Spleen (tissue), 11 donors: ENCODE measurements at regions not wholly inside any gene's neighbourhood (a gene's known extent, or its start where the extent isn't known, plus 50 kb on each side); places are given as distances from the start of the nearest gene placed in this dataset.

Experiments
- DNase-seq: peaks from one replicate; pipeline ENCODE4 v3.0.0-alpha.2; 2020
- H3K27ac ChIP-seq, 8 donors: fragments of 200-600 bp; sonication (generic) in 7 of 8; 1 replicate in 4 of 8; 2 replicates in 4 of 8; pipeline versions ENCODE4 v1.5.0 to v1.8.0; 2016 to 2021; ENCODE audit warnings: inconsistent platforms in 4 of 8, mild to moderate bottlenecking in 4 of 8, moderate library complexity in 1 of 8
- H3K27me3 ChIP-seq, 7 donors: fragments of 200-600 bp; sonication (generic) in 6 of 7; replicated peaks in 1 of 7; 1 replicate in 4 of 7; 2 replicates in 3 of 7; pipeline versions ENCODE4 v1.5.0 to v1.8.0; 2016 to 2021; ENCODE audit warnings: inconsistent platforms in 3 of 7, mild to moderate bottlenecking in 1 of 7
- H3K36me3 ChIP-seq, 6 donors: fragments of 200-600 bp; sonication (generic) in 5 of 6; 1 replicate in 4 of 6; 2 replicates in 2 of 6; pipeline versions ENCODE4 v1.5.0 to v1.8.0; 2016 to 2021; ENCODE audit warnings: inconsistent platforms in 2 of 6
- H3K4me1 ChIP-seq, 6 donors: fragments of 200-600 bp; sonication (generic) in 5 of 6; 1 replicate in 3 of 6; 2 replicates in 3 of 6; pipeline versions ENCODE4 v1.5.0 to v1.8.0; 2016 to 2021; ENCODE audit warnings: inconsistent platforms in 3 of 6
- H3K4me3 ChIP-seq, 8 donors: fragments of 200-600 bp; sonication (generic) in 7 of 8; 1 replicate in 4 of 8; 2 replicates in 4 of 8; pipeline versions ENCODE4 v1.5.0 to v1.8.0; 2016 to 2021; ENCODE audit warnings: inconsistent platforms in 4 of 8, mild to moderate bottlenecking in 4 of 8, moderate library complexity in 2 of 8
- H3K9me3 ChIP-seq, 8 donors: fragments of 200-600 bp; sonication (generic) in 7 of 8; 1 replicate in 4 of 8; 2 replicates in 4 of 8; pipeline versions ENCODE4 v1.5.0 to v1.8.0; 2016 to 2021; ENCODE audit warnings: inconsistent platforms in 4 of 8
- POLR2A ChIP-seq, 3 donors: fragments of 450-650 bp; IDR thresholded peaks; one replicate each; pipeline ENCODE4 v1.5.1; 2017; ENCODE audit warnings: antibody characterized with exemption in 3 of 3, mild to moderate bottlenecking in 1 of 3
- POLR2AphosphoS5 ChIP-seq, 3 donors: sonication (generic); formaldehyde crosslinking; IDR thresholded peaks; one replicate each; pipeline ENCODE4 v1.5.1; 2017; ENCODE audit warnings: antibody characterized with exemption in 3 of 3
- WGBS, 5 donors: extraction: QIAGEN DNeasy Blood & Tissue Kit in 3 of 5; methylation state at CpG; one replicate each; pipeline versions ENCODE4 v1.1.5 to v1.1.7; 2013 to 2018; 5-methylcytosine and 5-hydroxymethylcytosine counted together
- intact Hi-C: fragments of 100-400 bp; cut with DNase I; formaldehyde crosslinking; loops from one replicate; pipeline ENCODE4 v1.15.0; 2023; ENCODE audit warnings: low total_unique reads
- TF ChIP-seq, protein P1 (sequence below), 11 experiments: fragments of 200-600 bp in 7 of 11; fragments of 450-650 bp in 4 of 11; sonication (generic) in 4 of 11; IDR thresholded peaks in 8 of 11; conservative IDR thresholded peaks in 3 of 11; 1 replicate in 7 of 11; 2 replicates in 4 of 11; pipeline versions ENCODE4 v1.4.0 to v1.8.0; 2016 to 2021; ENCODE audit warnings: antibody characterized with exemption in 11 of 11, inconsistent platforms in 4 of 11, mild to moderate bottlenecking in 1 of 11
- donor health status: healthy with polysubstance abuse.
- donor health status: DM: no; HTN: no; CAD: no; lungs with moderate emphysema.
- donor health status: DM: no; HTN: no; CAD: no.
- donor health status: Bipolar disorder and iron deficiency.
- donor health status: healthy.
- donor health status: DM: no; HTN: no; CAD: no.
- donor health status: DM: yes; HTN: yes; CAD: no.

GRCh38 chr5:54764102-54765090, 221.0 kb downstream of the ESM1 start:
- H3K27ac ChIP-seq, result no peak overlapping the region
- no peaks in the 10 kb centered on the region for H3K36me3 ChIP-seq
- H3K4me1 ChIP-seq, result peaks cover 0 to 18% (median 0%) of the 10 kb centered on the region in 6 donors
- no peak overlapping the region for H3K4me3 ChIP-seq
- H3K27me3 ChIP-seq, result no peaks in the 10 kb centered on the region
- intact Hi-C loops, result no loop called here
- 83 to 90% (median 87%) methylated on average over 5 of the region's 5 CpGs for WGBS, 5 donors
- H3K9me3 ChIP-seq, result no peaks in the 10 kb centered on the region
- DNase-seq, result no peak
- TF ChIP-seq POLR2A (IDR thresholded peaks at IDR 0.05) (no peak), POLR2AphosphoS5 (IDR thresholded peaks at IDR 0.05) (no peak)
- TF ChIP-seq, protein P1, sequence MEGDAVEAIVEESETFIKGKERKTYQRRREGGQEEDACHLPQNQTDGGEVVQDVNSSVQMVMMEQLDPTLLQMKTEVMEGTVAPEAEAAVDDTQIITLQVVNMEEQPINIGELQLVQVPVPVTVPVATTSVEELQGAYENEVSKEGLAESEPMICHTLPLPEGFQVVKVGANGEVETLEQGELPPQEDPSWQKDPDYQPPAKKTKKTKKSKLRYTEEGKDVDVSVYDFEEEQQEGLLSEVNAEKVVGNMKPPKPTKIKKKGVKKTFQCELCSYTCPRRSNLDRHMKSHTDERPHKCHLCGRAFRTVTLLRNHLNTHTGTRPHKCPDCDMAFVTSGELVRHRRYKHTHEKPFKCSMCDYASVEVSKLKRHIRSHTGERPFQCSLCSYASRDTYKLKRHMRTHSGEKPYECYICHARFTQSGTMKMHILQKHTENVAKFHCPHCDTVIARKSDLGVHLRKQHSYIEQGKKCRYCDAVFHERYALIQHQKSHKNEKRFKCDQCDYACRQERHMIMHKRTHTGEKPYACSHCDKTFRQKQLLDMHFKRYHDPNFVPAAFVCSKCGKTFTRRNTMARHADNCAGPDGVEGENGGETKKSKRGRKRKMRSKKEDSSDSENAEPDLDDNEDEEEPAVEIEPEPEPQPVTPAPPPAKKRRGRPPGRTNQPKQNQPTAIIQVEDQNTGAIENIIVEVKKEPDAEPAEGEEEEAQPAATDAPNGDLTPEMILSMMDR (IDR thresholded peaks at IDR 0.05 in 8 of 11, conservative IDR thresholded peaks at IDR 0.05 in 3 of 11), result no peak

GRCh38 chr5:54761213-54761701, 224.1 kb downstream of the ESM1 start:
- WGBS, 5 donors, result 74 to 88% (median 77%) methylated on average over 2 of the region's 2 CpGs
- no peaks in the 10 kb centered on the region for H3K9me3 ChIP-seq
- H3K27me3 ChIP-seq, result no peaks in the 10 kb centered on the region
- H3K36me3 ChIP-seq, result no peaks in the 10 kb centered on the region
- TF ChIP-seq POLR2AphosphoS5 (IDR thresholded peaks at IDR 0.05), result no peak
- TF ChIP-seq, protein P1 (IDR thresholded peaks at IDR 0.05 in 8 of 11, conservative IDR thresholded peaks at IDR 0.05 in 3 of 11), result no peak
- TF ChIP-seq POLR2A (IDR thresholded peaks at IDR 0.05), result no peak
- H3K27ac ChIP-seq, result no peak overlapping the region
- intact Hi-C loops, result no loop called here
- H3K4me1 ChIP-seq, result peaks cover 0 to 31% (median 8%) of the 10 kb centered on the region in 6 donors
- no peak overlapping the region for H3K4me3 ChIP-seq
- no peak for DNase-seq

DNA sequence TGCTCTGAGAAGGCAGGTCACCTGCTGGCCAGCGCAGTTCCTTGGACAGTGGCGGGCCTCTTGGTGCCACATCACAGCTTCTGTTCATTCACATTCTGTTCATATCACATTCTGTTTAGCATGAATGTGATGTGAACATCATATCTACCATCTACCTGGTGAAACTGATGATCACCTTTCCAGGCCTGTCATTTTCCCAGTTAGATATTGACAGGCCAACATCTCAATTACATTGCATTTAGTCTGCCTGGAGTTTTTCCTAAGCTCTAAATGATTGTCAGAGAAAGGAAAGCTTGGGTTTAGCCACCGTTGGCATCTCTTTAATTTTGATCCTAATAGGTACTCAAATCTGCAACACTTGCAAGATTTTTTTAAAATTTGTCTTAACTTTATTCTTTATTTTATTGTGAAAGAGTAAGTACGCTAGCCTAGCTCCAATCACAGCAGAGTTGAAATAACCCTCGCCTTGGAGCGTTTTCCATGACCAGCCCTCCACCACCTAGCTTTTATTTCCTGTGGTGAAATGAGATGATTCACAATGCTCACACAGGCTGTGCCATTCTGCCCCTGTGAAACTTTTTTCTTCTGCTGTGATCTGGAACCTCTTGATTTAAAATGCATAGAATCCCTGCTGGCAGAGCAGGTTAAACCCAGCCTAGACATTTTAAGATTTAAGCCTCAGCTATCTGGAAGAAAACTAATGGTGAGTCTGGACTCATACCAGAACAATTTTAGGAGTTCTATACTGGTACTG, 225.0 kb downstream of the ESM1 start:
- H3K4me1 ChIP-seq, result peaks cover 0 to 40% (median 13%) of the 10 kb centered on the region in 6 donors
- intact Hi-C loops, result no loop called here
- H3K9me3 ChIP-seq, result no peaks in the 10 kb centered on the region
- peak overlapping the region in 1 of 8 donors; percentile 19 for H3K27ac ChIP-seq
- no peaks in the 10 kb centered on the region for H3K36me3 ChIP-seq
- 73 to 85% (median 78%) methylated on average over 6 of the region's 6 CpGs for WGBS, 5 donors
- DNase-seq, result no peak
- TF ChIP-seq POLR2AphosphoS5 (IDR thresholded peaks at IDR 0.05), result no peak
- H3K27me3 ChIP-seq, result no peaks in the 10 kb centered on the region
- H3K4me3 ChIP-seq, result no peak overlapping the region

DNA sequence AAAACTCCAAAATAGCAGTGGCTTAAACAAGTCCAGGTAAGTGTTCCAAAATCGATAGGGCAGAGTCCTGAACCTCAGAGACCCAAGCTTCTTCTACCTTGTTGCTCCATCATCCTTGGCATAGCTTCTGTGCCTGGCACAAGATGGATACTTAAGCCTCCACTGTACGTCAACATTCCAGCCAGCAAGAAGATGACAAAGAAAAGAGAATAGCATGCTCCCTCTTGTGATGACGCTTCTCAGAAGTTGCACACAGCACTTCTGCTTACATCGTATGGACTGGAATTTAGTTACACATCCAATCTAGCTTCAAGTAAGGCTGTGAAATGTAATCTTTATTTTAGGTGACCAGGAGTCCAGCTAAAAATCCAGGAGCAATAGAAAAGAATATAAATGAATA, 227.4 kb downstream of the ESM1 start:
- Histone ChIP-seq H3K27ac (no peak overlapping the region), H3K27me3 (no peaks in the 10 kb centered on the region), H3K9me3 (no peaks in the 10 kb centered on the region), H3K4me1 (peaks cover 0 to 54% (median 35%) of the 10 kb centered on the region in 6 donors), H3K4me3 (no peak overlapping the region), H3K36me3 (no peaks in the 10 kb centered on the region)
- intact Hi-C loops, result no loop called here
- WGBS, 5 donors, result 76 to 91% (median 83%) methylated on average over 4 of the region's 4 CpGs
- DNase-seq, result no peak
- TF ChIP-seq POLR2A (IDR thresholded peaks at IDR 0.05) (no peak), POLR2AphosphoS5 (IDR thresholded peaks at IDR 0.05) (no peak)
- TF ChIP-seq, protein P1 (IDR thresholded peaks at IDR 0.05 in 8 of 11, conservative IDR thresholded peaks at IDR 0.05 in 3 of 11), result no peak
